Skeletal muscle satellite cell (primary cell): ENCODE measurements at regions not wholly inside any gene's neighbourhood (a gene's known extent, or its start where the extent isn't known, plus 50 kb on each side); places are given as distances from the start of the nearest gene placed in this dataset.
"Not testable (repeated sequence)": the region's sequence is repeated elsewhere in the genome, so short reads cannot be mapped to it uniquely, and the experiment has no call there.

Experiments
- H3K27me3 ChIP-seq: 2 replicates; pipeline ENCODE4 v1.7.0; 2013; ENCODE audit warnings: low read length; ENCODE audit not compliant: control insufficient read depth, insufficient read depth
- H3K36me3 ChIP-seq: 2 replicates; pipeline ENCODE4 v1.7.0; 2013; ENCODE audit warnings: mild to moderate bottlenecking, control low read depth, low read length; ENCODE audit not compliant: insufficient read depth
- H3K4me1 ChIP-seq: 2 replicates; pipeline ENCODE4 v1.7.0; 2013; ENCODE audit warnings: low read length; ENCODE audit not compliant: control insufficient read depth, insufficient read depth
- H3K4me2 ChIP-seq: 2 replicates; pipeline ENCODE4 v1.7.0; 2013; ENCODE audit warnings: mild to moderate bottlenecking, low read length
- H3K4me3 ChIP-seq: 2 replicates; pipeline ENCODE4 v1.7.0; 2013; ENCODE audit warnings: low read length
- H3K9ac ChIP-seq: 2 replicates; pipeline ENCODE4 v1.7.0; 2013; ENCODE audit warnings: mild to moderate bottlenecking, low read depth, low read length, moderate library complexity
- H3K9me3 ChIP-seq: replicated peaks from 2 replicates; pipeline ENCODE4 v1.7.0; 2013; ENCODE audit warnings: mild to moderate bottlenecking, control low read depth, low read length

DNA sequence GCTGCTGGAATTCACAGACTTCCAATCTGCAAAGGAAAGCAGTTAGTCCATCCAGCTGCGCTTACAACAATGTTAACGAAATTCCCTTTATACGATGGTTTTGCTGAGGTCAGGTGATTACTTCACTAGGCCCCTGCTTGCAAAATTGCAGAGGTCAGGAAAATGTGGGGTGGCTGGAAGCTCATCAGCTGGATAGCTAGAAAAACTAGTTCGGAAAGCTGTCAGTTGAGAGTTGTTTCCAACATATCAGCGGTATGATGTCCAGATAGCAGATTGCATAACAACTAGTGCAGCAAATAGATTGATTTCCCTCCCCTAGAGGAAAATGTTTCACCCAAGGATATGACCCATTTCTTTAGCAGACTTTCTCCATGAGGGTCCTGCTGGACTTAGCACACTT lies 2021.1 kb upstream of the CELF4 start:
- H3K4me2 ChIP-seq, result no peak overlapping the region
- no peaks in the 10 kb centered on the region for H3K27me3 ChIP-seq
- no peak overlapping the region for H3K9ac ChIP-seq
- H3K36me3 ChIP-seq, result no peaks in the 10 kb centered on the region
- no peaks in the 10 kb centered on the region for H3K9me3 ChIP-seq
- no peak overlapping the region for H3K4me3 ChIP-seq
- H3K4me1 ChIP-seq, result no peaks in the 10 kb centered on the region

DNA sequence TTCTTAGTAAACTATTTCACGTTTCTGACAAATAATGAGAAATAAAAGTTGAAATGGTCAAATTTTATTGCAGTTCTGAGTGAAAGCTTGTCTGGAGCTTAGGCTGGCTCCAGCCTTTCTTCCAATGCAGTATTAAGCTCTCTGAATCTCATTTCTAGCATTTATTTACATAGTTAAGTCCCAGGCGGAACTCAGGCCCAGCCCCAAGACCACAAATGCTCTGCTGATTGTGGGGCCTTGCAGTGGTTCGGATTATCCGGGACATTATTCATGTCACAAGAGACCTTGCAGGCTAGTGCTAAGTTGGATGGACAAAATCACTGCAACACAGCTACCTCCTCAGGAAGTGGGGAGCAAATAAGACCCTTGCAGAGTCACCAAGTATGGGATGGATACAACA lies 2009.3 kb upstream of the CELF4 start:
- H3K4me2 ChIP-seq, result no peak overlapping the region
- H3K36me3 ChIP-seq, result no peaks in the 10 kb centered on the region
- H3K27me3 ChIP-seq, result no peaks in the 10 kb centered on the region
- H3K4me3 ChIP-seq, result no peak overlapping the region
- H3K9me3 ChIP-seq, result no peaks in the 10 kb centered on the region
- no peak overlapping the region for H3K9ac ChIP-seq
- H3K4me1 ChIP-seq, result no peaks in the 10 kb centered on the region

DNA sequence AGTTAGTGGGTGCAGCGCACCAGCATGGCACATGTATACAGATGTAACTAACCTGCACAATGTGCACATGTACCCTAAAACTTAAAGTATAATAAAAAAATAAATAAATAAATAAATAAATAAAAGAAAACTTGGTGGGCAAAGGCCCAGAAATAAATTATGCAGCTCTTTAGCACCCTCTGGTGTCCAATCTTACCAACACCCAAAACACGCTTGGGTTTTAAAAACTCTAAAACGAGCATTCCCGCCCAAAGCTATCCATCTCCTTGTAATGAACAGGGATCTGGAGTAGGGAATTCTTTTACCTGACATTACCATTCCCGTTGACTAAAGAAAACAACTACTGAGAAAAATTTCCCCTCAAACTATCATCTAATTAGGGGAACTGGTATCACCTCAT lies 2005.9 kb upstream of the CELF4 start:
- Histone ChIP-seq H3K27me3 (no peaks in the 10 kb centered on the region), H3K4me3 (no peak overlapping the region), H3K9ac (no peak overlapping the region), H3K4me1 (no peaks in the 10 kb centered on the region), H3K36me3 (no peaks in the 10 kb centered on the region), H3K9me3 (no peaks in the 10 kb centered on the region), H3K4me2 (no peak overlapping the region)

- H3K36me3 ChIP-seq, H3K9me3 ChIP-seq, H3K4me3 ChIP-seq, H3K4me1 ChIP-seq, H3K4me2 ChIP-seq, H3K9ac ChIP-seq, H3K27me3 ChIP-seq: not testable (repeated sequence)
These were observed 2000.1 kb upstream of the CELF4 start for GRCh38 chr18:39565551-39566230.

- Histone ChIP-seq H3K9ac (no peak overlapping the region), H3K4me2 (no peak overlapping the region), H3K4me3 (no peak overlapping the region), H3K36me3 (no peaks in the 10 kb centered on the region), H3K9me3 (no peaks in the 10 kb centered on the region), H3K4me1 (no peaks in the 10 kb centered on the region), H3K27me3 (no peaks in the 10 kb centered on the region)
These were observed 1999.1 kb upstream of the CELF4 start for GRCh38 chr18:39564716-39565115.

GRCh38 chr18:39561126-39561525 lies 1995.5 kb upstream of the CELF4 start:
- Histone ChIP-seq H3K36me3 (no peaks in the 10 kb centered on the region), H3K9ac (no peak overlapping the region), H3K4me3 (no peak overlapping the region), H3K4me2 (no peak overlapping the region), H3K27me3 (no peaks in the 10 kb centered on the region), H3K4me1 (no peaks in the 10 kb centered on the region), H3K9me3 (no peaks in the 10 kb centered on the region)

GRCh38 chr18:39558658-39559057 lies 1993.1 kb upstream of the CELF4 start:
- no peaks in the 10 kb centered on the region for H3K4me1 ChIP-seq
- H3K4me2 ChIP-seq, result no peak overlapping the region
- H3K9ac ChIP-seq, result no peak overlapping the region
- H3K36me3 ChIP-seq, result no peaks in the 10 kb centered on the region
- H3K9me3 ChIP-seq, result no peaks in the 10 kb centered on the region
- no peaks in the 10 kb centered on the region for H3K27me3 ChIP-seq
- H3K4me3 ChIP-seq, result no peak overlapping the region

DNA sequence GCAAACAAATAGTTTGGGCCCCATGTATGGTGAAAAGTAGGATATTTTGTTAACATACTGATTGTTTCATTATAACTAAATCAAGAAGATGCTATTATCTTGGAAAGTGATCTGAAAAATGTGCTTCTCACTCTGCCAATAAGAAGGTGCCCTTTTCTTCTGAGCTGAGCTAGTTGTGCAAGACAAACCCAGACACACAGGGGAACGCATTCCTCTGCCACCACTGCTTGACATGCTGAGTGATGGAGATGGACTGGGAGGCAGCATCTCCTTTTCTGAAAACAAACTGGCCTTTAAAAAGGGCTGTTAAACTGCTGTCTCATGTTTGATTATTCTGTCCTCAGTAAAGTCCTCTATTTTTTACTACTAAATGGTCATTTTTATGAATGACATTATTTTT lies 1989.9 kb upstream of the CELF4 start:
- Histone ChIP-seq H3K36me3 (no peaks in the 10 kb centered on the region), H3K9me3 (no peaks in the 10 kb centered on the region), H3K4me1 (no peaks in the 10 kb centered on the region), H3K9ac (no peak overlapping the region), H3K4me3 (no peak overlapping the region), H3K27me3 (no peaks in the 10 kb centered on the region), H3K4me2 (no peak overlapping the region)

- Histone ChIP-seq H3K4me3 (no peak overlapping the region), H3K4me2 (no peak overlapping the region), H3K9me3 (no peaks in the 10 kb centered on the region), H3K4me1 (no peaks in the 10 kb centered on the region), H3K36me3 (no peaks in the 10 kb centered on the region), H3K9ac (no peak overlapping the region), H3K27me3 (no peaks in the 10 kb centered on the region)
These were observed 1985.1 kb upstream of the CELF4 start for GRCh38 chr18:39550701-39551100.

GRCh38 chr18:39549144-39549543 lies 1983.5 kb upstream of the CELF4 start:
- no peak overlapping the region for H3K9ac ChIP-seq
- no peaks in the 10 kb centered on the region for H3K36me3 ChIP-seq
- no peaks in the 10 kb centered on the region for H3K9me3 ChIP-seq
- H3K27me3 ChIP-seq, result no peaks in the 10 kb centered on the region
- H3K4me3 ChIP-seq, result no peak overlapping the region
- H3K4me2 ChIP-seq, result no peak overlapping the region
- H3K4me1 ChIP-seq, result no peaks in the 10 kb centered on the region

DNA sequence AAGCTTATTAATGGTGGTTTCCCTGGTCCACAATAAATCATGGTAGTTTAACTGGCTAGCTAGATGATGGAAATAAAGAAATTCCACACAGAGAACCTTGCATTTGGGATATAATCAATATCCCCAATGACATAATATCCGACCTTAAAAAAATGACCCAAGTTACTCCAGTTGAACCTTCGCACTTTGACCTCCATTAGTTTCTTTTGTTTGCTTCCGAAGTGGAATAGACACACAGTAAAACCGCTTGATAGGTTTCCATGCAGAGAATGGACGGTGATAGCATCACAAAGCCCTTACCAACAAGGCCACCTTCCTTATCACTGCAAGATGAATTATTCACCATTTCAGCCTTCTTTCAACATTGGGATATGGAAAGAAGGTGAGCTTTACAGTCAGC lies 1966.1 kb upstream of the CELF4 start:
- Histone ChIP-seq H3K36me3 (no peaks in the 10 kb centered on the region), H3K27me3 (no peaks in the 10 kb centered on the region), H3K9ac (no peak overlapping the region), H3K4me1 (no peaks in the 10 kb centered on the region), H3K4me3 (no peak overlapping the region), H3K4me2 (no peak overlapping the region), H3K9me3 (no peaks in the 10 kb centered on the region)

GRCh38 chr18:39529358-39529757 lies 1963.8 kb upstream of the CELF4 start:
- Histone ChIP-seq H3K9ac (no peak overlapping the region), H3K9me3 (no peaks in the 10 kb centered on the region)

More at GRCh38 chr18:39529358-39529757, 1963.8 kb upstream of the CELF4 start:
- Histone ChIP-seq H3K27me3 (no peaks in the 10 kb centered on the region), H3K4me3 (no peak overlapping the region), H3K4me2 (no peak overlapping the region), H3K4me1 (no peaks in the 10 kb centered on the region), H3K36me3 (no peaks in the 10 kb centered on the region)
